SU-DHL-6 (cell line): ENCODE measurements at regions not wholly inside any gene's neighbourhood (a gene's known extent, or its start where the extent isn't known, plus 50 kb on each side); places are given as distances from the start of the nearest gene placed in this dataset.

Experiments
- EZH2phosphoT487 ChIP-seq: fragments of 200-600 bp; sonication (generic), shearing (Covaris generic); conservative IDR thresholded peaks from 2 replicates; pipeline ENCODE4 v1.6.1; 2018; ENCODE audit warnings: mild to moderate bottlenecking, antibody characterized with exemption, low read length, moderate library complexity, mixed read lengths
- TF ChIP-seq, protein P1 (sequence below): fragments of 200-600 bp; sonication (generic); IDR thresholded peaks from one replicate; pipeline ENCODE4 v1.5.1; 2017; ENCODE audit warnings: antibody characterized with exemption, mild to moderate bottlenecking, low read length, moderate library complexity; ENCODE audit not compliant: insufficient read depth, poor library complexity, severe bottlenecking

GRCh38 chr11:71322192-71322735, 69.9 kb upstream of the SHANK2 start:
- TF ChIP-seq, protein P1, sequence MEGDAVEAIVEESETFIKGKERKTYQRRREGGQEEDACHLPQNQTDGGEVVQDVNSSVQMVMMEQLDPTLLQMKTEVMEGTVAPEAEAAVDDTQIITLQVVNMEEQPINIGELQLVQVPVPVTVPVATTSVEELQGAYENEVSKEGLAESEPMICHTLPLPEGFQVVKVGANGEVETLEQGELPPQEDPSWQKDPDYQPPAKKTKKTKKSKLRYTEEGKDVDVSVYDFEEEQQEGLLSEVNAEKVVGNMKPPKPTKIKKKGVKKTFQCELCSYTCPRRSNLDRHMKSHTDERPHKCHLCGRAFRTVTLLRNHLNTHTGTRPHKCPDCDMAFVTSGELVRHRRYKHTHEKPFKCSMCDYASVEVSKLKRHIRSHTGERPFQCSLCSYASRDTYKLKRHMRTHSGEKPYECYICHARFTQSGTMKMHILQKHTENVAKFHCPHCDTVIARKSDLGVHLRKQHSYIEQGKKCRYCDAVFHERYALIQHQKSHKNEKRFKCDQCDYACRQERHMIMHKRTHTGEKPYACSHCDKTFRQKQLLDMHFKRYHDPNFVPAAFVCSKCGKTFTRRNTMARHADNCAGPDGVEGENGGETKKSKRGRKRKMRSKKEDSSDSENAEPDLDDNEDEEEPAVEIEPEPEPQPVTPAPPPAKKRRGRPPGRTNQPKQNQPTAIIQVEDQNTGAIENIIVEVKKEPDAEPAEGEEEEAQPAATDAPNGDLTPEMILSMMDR: no peak
- no peak for TF ChIP-seq EZH2phosphoT487
